ENCODE measurements at regions not wholly inside any gene's neighbourhood (a gene's known extent, or its start where the extent isn't known, plus 50 kb on each side); places are given as distances from the start of the nearest gene placed in this dataset.

DNA sequence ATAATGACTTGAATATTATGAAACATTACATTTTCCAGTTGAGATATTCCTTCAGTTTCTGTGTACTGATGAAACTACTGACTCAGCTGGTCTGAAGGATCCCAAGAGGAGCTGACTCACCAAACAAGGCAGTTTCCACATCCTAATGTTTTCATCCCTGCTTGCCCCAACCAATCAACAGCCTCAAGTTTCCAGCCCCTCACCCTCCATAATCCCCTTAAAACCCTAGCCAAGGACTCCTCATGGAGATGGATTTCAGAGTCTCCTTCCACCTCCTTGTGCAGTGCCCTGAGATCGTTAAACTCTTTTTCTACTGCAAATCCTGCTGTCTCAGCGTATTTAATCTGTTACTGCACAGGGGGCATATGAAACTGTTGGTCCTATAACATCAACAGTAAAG, 83.1 kb upstream of the HAO2 start:
- no peaks in the 10 kb centered on the region for H3K9me2 ChIP-seq (ENCODE audit: insufficient read depth)
- no peaks in the 10 kb centered on the region for H3K27me3 ChIP-seq (ENCODE audit: insufficient read depth)
- H3K27me3 Mint-ChIP-seq (ENCODE audit: insufficient read depth, low read depth, poor library complexity): peaks cover 2% of the 10 kb centered on the region
- H3K4me2 ChIP-seq: no peak overlapping the region
- no peaks in the 10 kb centered on the region for H3K36me3 ChIP-seq (ENCODE audit: insufficient read depth)
- peaks cover 4% of the 10 kb centered on the region for H3K4me1 Mint-ChIP-seq
- no peaks in the 10 kb centered on the region for H3K9me3 Mint-ChIP-seq
- no peaks in the 10 kb centered on the region for H3F3A ChIP-seq (replicated peaks; ENCODE audit: low read depth)
- no peaks in the 10 kb centered on the region for H4K20me1 ChIP-seq (replicated peaks; ENCODE audit: insufficient read depth)
- ATAC-seq: no peak
- H2AFZ ChIP-seq: no peak overlapping the region
- H3K4me3 Mint-ChIP-seq: no peak overlapping the region
- H3K27ac Mint-ChIP-seq: no peak overlapping the region
- H3K4me1 ChIP-seq (ENCODE audit: insufficient read depth): no peaks in the 10 kb centered on the region
- no peaks in the 10 kb centered on the region for H3K36me3 Mint-ChIP-seq (ENCODE audit: low read depth)
- no peak for DNase-seq (ENCODE audit: low spot score)
- H3K4me3 ChIP-seq: no peak overlapping the region
- H3K27ac ChIP-seq (ENCODE audit: low read depth): no peak overlapping the region
- TF ChIP-seq, protein P1, sequence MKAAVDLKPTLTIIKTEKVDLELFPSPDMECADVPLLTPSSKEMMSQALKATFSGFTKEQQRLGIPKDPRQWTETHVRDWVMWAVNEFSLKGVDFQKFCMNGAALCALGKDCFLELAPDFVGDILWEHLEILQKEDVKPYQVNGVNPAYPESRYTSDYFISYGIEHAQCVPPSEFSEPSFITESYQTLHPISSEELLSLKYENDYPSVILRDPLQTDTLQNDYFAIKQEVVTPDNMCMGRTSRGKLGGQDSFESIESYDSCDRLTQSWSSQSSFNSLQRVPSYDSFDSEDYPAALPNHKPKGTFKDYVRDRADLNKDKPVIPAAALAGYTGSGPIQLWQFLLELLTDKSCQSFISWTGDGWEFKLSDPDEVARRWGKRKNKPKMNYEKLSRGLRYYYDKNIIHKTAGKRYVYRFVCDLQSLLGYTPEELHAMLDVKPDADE (IDR thresholded peaks at IDR 0.05): no peak
- TF ChIP-seq JUNB (IDR thresholded peaks at IDR 0.05; ENCODE audit: unreplicated experiment): no peak
- TF ChIP-seq, protein P2, sequence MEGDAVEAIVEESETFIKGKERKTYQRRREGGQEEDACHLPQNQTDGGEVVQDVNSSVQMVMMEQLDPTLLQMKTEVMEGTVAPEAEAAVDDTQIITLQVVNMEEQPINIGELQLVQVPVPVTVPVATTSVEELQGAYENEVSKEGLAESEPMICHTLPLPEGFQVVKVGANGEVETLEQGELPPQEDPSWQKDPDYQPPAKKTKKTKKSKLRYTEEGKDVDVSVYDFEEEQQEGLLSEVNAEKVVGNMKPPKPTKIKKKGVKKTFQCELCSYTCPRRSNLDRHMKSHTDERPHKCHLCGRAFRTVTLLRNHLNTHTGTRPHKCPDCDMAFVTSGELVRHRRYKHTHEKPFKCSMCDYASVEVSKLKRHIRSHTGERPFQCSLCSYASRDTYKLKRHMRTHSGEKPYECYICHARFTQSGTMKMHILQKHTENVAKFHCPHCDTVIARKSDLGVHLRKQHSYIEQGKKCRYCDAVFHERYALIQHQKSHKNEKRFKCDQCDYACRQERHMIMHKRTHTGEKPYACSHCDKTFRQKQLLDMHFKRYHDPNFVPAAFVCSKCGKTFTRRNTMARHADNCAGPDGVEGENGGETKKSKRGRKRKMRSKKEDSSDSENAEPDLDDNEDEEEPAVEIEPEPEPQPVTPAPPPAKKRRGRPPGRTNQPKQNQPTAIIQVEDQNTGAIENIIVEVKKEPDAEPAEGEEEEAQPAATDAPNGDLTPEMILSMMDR (conservative IDR thresholded peaks at IDR 0.05; ENCODE audit: low read depth in 2 of 2): no peak
- TF ChIP-seq CREB1 (CRISPR knock-in tag; IDR thresholded peaks at IDR 0.05; ENCODE audit: low read depth): no peak
- TF ChIP-seq NANOG (IDR thresholded peaks at IDR 0.05; ENCODE audit: borderline replicate concordance): no peak
- no peak for TF ChIP-seq EZH2phosphoT487 (IDR thresholded peaks at IDR 0.05; ENCODE audit: unreplicated experiment)
- TF ChIP-seq EZH2 (IDR thresholded peaks at IDR 0.05; ENCODE audit: low read depth, unreplicated experiment): no peak
- no peak for TF ChIP-seq ZNF331 (CRISPR knock-in tag; IDR thresholded peaks at IDR 0.05; ENCODE audit: low read depth)
- TF ChIP-seq POLR2AphosphoS5 (IDR thresholded peaks at IDR 0.05; ENCODE audit: low read depth): no peak
- TF ChIP-seq STAT1 (IDR thresholded peaks at IDR 0.05; ENCODE audit: unreplicated experiment): no peak
- TF ChIP-seq, protein P3, sequence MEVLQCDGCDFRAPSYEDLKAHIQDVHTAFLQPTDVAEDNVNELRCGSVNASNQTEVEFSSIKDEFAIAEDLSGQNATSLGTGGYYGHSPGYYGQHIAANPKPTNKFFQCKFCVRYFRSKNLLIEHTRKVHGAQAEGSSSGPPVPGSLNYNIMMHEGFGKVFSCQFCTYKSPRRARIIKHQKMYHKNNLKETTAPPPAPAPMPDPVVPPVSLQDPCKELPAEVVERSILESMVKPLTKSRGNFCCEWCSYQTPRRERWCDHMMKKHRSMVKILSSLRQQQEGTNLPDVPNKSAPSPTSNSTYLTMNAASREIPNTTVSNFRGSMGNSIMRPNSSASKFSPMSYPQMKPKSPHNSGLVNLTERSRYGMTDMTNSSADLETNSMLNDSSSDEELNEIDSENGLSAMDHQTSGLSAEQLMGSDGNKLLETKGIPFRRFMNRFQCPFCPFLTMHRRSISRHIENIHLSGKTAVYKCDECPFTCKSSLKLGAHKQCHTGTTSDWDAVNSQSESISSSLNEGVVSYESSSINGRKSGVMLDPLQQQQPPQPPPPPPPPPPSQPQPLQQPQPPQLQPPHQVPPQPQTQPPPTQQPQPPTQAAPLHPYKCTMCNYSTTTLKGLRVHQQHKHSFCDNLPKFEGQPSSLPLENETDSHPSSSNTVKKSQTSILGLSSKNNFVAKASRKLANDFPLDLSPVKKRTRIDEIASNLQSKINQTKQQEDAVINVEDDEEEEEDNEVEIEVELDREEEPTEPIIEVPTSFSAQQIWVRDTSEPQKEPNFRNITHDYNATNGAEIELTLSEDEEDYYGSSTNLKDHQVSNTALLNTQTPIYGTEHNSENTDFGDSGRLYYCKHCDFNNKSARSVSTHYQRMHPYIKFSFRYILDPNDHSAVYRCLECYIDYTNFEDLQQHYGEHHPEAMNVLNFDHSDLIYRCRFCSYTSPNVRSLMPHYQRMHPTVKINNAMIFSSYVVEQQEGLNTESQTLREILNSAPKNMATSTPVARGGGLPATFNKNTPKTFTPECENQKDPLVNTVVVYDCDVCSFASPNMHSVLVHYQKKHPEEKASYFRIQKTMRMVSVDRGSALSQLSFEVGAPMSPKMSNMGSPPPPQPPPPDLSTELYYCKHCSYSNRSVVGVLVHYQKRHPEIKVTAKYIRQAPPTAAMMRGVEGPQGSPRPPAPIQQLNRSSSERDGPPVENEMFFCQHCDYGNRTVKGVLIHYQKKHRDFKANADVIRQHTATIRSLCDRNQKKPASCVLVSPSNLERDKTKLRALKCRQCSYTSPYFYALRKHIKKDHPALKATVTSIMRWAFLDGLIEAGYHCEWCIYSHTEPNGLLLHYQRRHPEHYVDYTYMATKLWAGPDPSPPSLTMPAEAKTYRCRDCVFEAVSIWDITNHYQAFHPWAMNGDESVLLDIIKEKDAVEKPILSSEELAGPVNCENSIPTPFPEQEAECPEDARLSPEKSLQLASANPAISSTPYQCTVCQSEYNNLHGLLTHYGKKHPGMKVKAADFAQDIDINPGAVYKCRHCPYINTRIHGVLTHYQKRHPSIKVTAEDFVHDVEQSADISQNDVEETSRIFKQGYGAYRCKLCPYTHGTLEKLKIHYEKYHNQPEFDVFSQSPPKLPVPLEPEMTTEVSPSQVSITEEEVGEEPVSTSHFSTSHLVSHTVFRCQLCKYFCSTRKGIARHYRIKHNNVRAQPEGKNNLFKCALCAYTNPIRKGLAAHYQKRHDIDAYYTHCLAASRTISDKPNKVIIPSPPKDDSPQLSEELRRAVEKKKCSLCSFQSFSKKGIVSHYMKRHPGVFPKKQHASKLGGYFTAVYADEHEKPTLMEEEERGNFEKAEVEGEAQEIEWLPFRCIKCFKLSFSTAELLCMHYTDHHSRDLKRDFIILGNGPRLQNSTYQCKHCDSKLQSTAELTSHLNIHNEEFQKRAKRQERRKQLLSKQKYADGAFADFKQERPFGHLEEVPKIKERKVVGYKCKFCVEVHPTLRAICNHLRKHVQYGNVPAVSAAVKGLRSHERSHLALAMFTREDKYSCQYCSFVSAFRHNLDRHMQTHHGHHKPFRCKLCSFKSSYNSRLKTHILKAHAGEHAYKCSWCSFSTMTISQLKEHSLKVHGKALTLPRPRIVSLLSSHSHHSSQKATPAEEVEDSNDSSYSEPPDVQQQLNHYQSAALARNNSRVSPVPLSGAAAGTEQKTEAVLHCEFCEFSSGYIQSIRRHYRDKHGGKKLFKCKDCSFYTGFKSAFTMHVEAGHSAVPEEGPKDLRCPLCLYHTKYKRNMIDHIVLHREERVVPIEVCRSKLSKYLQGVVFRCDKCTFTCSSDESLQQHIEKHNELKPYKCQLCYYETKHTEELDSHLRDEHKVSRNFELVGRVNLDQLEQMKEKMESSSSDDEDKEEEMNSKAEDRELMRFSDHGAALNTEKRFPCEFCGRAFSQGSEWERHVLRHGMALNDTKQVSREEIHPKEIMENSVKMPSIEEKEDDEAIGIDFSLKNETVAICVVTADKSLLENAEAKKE (CRISPR knock-in tag; IDR thresholded peaks at IDR 0.05): no peak
- TF ChIP-seq ZNF114 (CRISPR knock-in tag; IDR thresholded peaks at IDR 0.05): no peak
- TF ChIP-seq, protein P4, sequence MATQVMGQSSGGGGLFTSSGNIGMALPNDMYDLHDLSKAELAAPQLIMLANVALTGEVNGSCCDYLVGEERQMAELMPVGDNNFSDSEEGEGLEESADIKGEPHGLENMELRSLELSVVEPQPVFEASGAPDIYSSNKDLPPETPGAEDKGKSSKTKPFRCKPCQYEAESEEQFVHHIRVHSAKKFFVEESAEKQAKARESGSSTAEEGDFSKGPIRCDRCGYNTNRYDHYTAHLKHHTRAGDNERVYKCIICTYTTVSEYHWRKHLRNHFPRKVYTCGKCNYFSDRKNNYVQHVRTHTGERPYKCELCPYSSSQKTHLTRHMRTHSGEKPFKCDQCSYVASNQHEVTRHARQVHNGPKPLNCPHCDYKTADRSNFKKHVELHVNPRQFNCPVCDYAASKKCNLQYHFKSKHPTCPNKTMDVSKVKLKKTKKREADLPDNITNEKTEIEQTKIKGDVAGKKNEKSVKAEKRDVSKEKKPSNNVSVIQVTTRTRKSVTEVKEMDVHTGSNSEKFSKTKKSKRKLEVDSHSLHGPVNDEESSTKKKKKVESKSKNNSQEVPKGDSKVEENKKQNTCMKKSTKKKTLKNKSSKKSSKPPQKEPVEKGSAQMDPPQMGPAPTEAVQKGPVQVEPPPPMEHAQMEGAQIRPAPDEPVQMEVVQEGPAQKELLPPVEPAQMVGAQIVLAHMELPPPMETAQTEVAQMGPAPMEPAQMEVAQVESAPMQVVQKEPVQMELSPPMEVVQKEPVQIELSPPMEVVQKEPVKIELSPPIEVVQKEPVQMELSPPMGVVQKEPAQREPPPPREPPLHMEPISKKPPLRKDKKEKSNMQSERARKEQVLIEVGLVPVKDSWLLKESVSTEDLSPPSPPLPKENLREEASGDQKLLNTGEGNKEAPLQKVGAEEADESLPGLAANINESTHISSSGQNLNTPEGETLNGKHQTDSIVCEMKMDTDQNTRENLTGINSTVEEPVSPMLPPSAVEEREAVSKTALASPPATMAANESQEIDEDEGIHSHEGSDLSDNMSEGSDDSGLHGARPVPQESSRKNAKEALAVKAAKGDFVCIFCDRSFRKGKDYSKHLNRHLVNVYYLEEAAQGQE (IDR thresholded peaks at IDR 0.05; ENCODE audit: unreplicated experiment): no peak
- H3K79me2 ChIP-seq (replicated peaks; ENCODE audit: insufficient read depth): no peaks in the 10 kb centered on the region

Measured in GM23338 (cell line).